PFSK-1 (cell line): ENCODE measurements at regions not wholly inside any gene's neighbourhood (a gene's known extent, or its start where the extent isn't known, plus 50 kb on each side); places are given as distances from the start of the nearest gene placed in this dataset.

Experiments
- FOXP2 ChIP-seq: optimal IDR thresholded peaks from 2 replicates; pipeline ENCODE3; 2011; ENCODE audit warnings: borderline replicate concordance, control low read depth, inconsistent platforms; ENCODE audit not compliant: insufficient read depth; ENCODE audit errors: extremely low read length, extremely low read depth
- POLR2AphosphoS5 ChIP-seq: IDR thresholded peaks from 2 replicates; pipeline ENCODE4 v1.6.1; 2012; ENCODE audit warnings: low read depth, mild to moderate bottlenecking, control low read depth, low read length, moderate library complexity
- REST ChIP-seq, 2 experiments: IDR thresholded peaks; 2 replicates each; pipeline versions ENCODE4 v1.6.1 to v1.8.0; 2011 to 2012; ENCODE audit warnings: low read depth in 2 of 2, low read length in 2 of 2, control low read depth in 1 of 2, inconsistent platforms in 1 of 2, mild to moderate bottlenecking in 1 of 2, moderate library complexity in 1 of 2; ENCODE audit not compliant: insufficient read depth in 1 of 2
- SIN3A ChIP-seq: IDR thresholded peaks from 2 replicates; pipeline ENCODE4 v1.6.1; 2012; ENCODE audit warnings: mild to moderate bottlenecking, low read length, moderate library complexity, borderline replicate concordance; ENCODE audit not compliant: insufficient read depth
- TAF1 ChIP-seq: IDR thresholded peaks from 2 replicates; pipeline ENCODE4 v1.6.1; 2012; ENCODE audit warnings: low read length, control low read depth, borderline replicate concordance; ENCODE audit not compliant: insufficient read depth

GRCh38 chr2:34115076-34115475, 516.0 kb upstream of the FAM98A start:
- no peak for TF ChIP-seq SIN3A
- TF ChIP-seq REST (IDR thresholded peaks at IDR 0.05; ENCODE audit: insufficient read depth in 1 of 2, low read depth in 2 of 2, low read length in 2 of 2), result no peak

DNA sequence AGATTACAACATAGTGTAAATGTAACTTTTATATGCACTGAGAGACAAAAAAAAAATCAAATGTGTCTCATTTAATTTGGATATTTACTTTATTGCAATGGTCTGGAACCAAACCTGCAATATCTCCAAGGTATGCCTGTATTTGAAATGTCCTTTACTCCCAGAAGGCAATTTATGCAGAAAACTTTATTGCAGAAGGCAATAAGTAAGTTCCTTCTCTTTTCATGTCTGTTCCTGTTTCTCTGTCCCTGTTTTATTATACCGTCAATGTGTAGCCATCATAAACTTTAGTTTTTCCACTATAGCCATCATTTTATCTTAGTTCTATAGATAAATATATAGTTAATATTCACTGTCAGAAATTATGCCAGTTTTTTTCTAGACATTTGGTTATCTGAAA, 513.1 kb upstream of the FAM98A start:
- TF ChIP-seq SIN3A, result no peak
- TF ChIP-seq TAF1, result no peak
- no peak for TF ChIP-seq POLR2AphosphoS5
- no peak for TF ChIP-seq REST (IDR thresholded peaks at IDR 0.05; ENCODE audit: insufficient read depth in 1 of 2, low read depth in 2 of 2, low read length in 2 of 2)
- no peak for TF ChIP-seq FOXP2

DNA sequence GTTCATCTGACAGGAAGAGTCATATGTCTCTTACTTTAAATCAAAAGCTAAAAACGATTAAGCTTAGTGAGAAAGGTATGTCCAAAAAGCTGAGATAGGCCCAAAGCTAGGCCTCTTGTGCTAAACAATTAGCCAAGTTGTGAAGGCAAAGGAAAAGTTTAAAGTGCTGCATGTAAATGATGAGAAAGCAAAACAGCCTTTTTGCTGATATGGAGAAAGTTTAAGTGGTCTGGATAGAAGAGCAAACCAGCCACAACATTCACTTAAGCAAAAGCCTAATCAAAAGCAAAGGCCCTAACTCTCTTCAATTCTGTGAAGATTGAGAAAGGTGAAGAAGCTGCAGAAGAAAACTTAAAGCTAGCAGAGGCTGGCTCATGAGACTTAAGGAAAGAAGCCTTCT, 511.3 kb upstream of the FAM98A start:
- TF ChIP-seq TAF1 (no peak), REST (IDR thresholded peaks at IDR 0.05; ENCODE audit: insufficient read depth in 1 of 2, low read depth in 2 of 2, low read length in 2 of 2) (no peak), FOXP2 (no peak), POLR2AphosphoS5 (no peak), SIN3A (no peak)

GRCh38 chr2:34107811-34108210, 508.7 kb upstream of the FAM98A start:
- no peak for TF ChIP-seq REST (IDR thresholded peaks at IDR 0.05; ENCODE audit: insufficient read depth in 1 of 2, low read depth in 2 of 2, low read length in 2 of 2)
- TF ChIP-seq SIN3A, result no peak
- TF ChIP-seq POLR2AphosphoS5, result no peak
- TF ChIP-seq TAF1, result no peak
- no peak for TF ChIP-seq FOXP2

- no peak for TF ChIP-seq TAF1
- TF ChIP-seq REST (IDR thresholded peaks at IDR 0.05; ENCODE audit: insufficient read depth in 1 of 2, low read depth in 2 of 2, low read length in 2 of 2), result no peak
- no peak for TF ChIP-seq FOXP2
- TF ChIP-seq POLR2AphosphoS5, result no peak
- no peak for TF ChIP-seq SIN3A
Measured at GRCh38 chr2:34105006-34105767, 506.1 kb upstream of the FAM98A start.
